HUES48 (cell line): ENCODE measurements at regions not wholly inside any gene's neighbourhood (a gene's known extent, or its start where the extent isn't known, plus 50 kb on each side); places are given as distances from the start of the nearest gene placed in this dataset.

Source experiments
- H3K27ac ChIP-seq: one replicate; pipeline ENCODE4 v1.7.0; 2013; ENCODE audit warnings: low read depth, low read length, inconsistent platforms
- H3K27me3 ChIP-seq: 2 replicates; pipeline ENCODE4 v1.6.1; 2013; ENCODE audit warnings: mild to moderate bottlenecking, low read length; ENCODE audit not compliant: control insufficient read depth, insufficient read depth
- H3K36me3 ChIP-seq: 2 replicates; pipeline ENCODE4 v1.6.1; 2013; ENCODE audit warnings: low read length; ENCODE audit not compliant: control insufficient read depth, insufficient read depth
- H3K4me1 ChIP-seq: 2 replicates; pipeline ENCODE4 v1.6.1; 2013; ENCODE audit warnings: mild to moderate bottlenecking, low read length; ENCODE audit not compliant: control insufficient read depth, insufficient read depth
- H3K4me3 ChIP-seq: 2 replicates; pipeline ENCODE4 v1.5.1; 2013; ENCODE audit warnings: mild to moderate bottlenecking, low read depth, low read length
- H3K9ac ChIP-seq: 2 replicates; pipeline ENCODE4 v1.6.1; 2013; ENCODE audit warnings: mild to moderate bottlenecking, low read depth, low read length, moderate library complexity
- H3K9me3 ChIP-seq: 2 replicates; pipeline ENCODE4 v1.6.1; 2013; ENCODE audit warnings: low read length; ENCODE audit not compliant: control insufficient read depth, insufficient read depth

GRCh38 chr2:58922245-58922644 is 681.1 kb upstream of the FANCL start:
- H3K4me1 ChIP-seq = peaks cover 10% of the 10 kb centered on the region; the same call in 1 of the 2 replicates
- no peaks in the 10 kb centered on the region for H3K36me3 ChIP-seq
- no peak overlapping the region for H3K27ac ChIP-seq
- no peak overlapping the region for H3K4me3 ChIP-seq
- H3K9me3 ChIP-seq = no peaks in the 10 kb centered on the region
- H3K27me3 ChIP-seq = no peaks in the 10 kb centered on the region
- H3K9ac ChIP-seq = no peak overlapping the region

GRCh38 chr2:58921676-58922075 is 680.6 kb upstream of the FANCL start:
- H3K4me3 ChIP-seq = no peak overlapping the region
- no peak overlapping the region for H3K27ac ChIP-seq
- H3K27me3 ChIP-seq = no peaks in the 10 kb centered on the region
- no peaks in the 10 kb centered on the region for H3K9me3 ChIP-seq
- H3K4me1 ChIP-seq = peaks cover 10% of the 10 kb centered on the region; the same call in 1 of the 2 replicates
- no peaks in the 10 kb centered on the region for H3K36me3 ChIP-seq
- H3K9ac ChIP-seq = no peak overlapping the region

GRCh38 chr2:58920001-58920400 is 678.9 kb upstream of the FANCL start:
- no peaks in the 10 kb centered on the region for H3K27me3 ChIP-seq

GRCh38 chr2:58919316-58919715 is 678.2 kb upstream of the FANCL start:
- Histone ChIP-seq H3K4me1 (peaks cover 10% of the 10 kb centered on the region; the same call in 1 of the 2 replicates), H3K9ac (no peak overlapping the region), H3K9me3 (no peaks in the 10 kb centered on the region), H3K27me3 (no peaks in the 10 kb centered on the region), H3K36me3 (no peaks in the 10 kb centered on the region), H3K27ac (no peak overlapping the region), H3K4me3 (no peak overlapping the region)

More at GRCh38 chr2:58920001-58920400, 678.9 kb upstream of the FANCL start:
- Histone ChIP-seq H3K4me3 (no peak overlapping the region), H3K36me3 (no peaks in the 10 kb centered on the region), H3K9ac (no peak overlapping the region), H3K9me3 (no peaks in the 10 kb centered on the region), H3K4me1 (peaks cover 10% of the 10 kb centered on the region; the same call in 1 of the 2 replicates), H3K27ac (no peak overlapping the region)

GRCh38 chr2:58918141-58918540 is 677.0 kb upstream of the FANCL start:
- no peaks in the 10 kb centered on the region for H3K9me3 ChIP-seq
- H3K27ac ChIP-seq = no peak overlapping the region
- H3K27me3 ChIP-seq = no peaks in the 10 kb centered on the region
- no peak overlapping the region for H3K9ac ChIP-seq
- peaks cover 20% of the 10 kb centered on the region for H3K4me1 ChIP-seq
- H3K4me3 ChIP-seq = no peak overlapping the region
- H3K36me3 ChIP-seq = no peaks in the 10 kb centered on the region

GRCh38 chr2:58917596-58917995 is 676.5 kb upstream of the FANCL start:
- Histone ChIP-seq H3K4me3 (no peak overlapping the region), H3K36me3 (no peaks in the 10 kb centered on the region), H3K27ac (no peak overlapping the region), H3K4me1 (peaks cover 26% of the 10 kb centered on the region), H3K9me3 (no peaks in the 10 kb centered on the region), H3K9ac (no peak overlapping the region), H3K27me3 (no peaks in the 10 kb centered on the region)

- no peaks in the 10 kb centered on the region for H3K9me3 ChIP-seq
- H3K9ac ChIP-seq = no peak overlapping the region
- H3K4me3 ChIP-seq = no peak overlapping the region
- no peaks in the 10 kb centered on the region for H3K27me3 ChIP-seq
- peaks cover 33% of the 10 kb centered on the region for H3K4me1 ChIP-seq
- no peaks in the 10 kb centered on the region for H3K36me3 ChIP-seq
- no peak overlapping the region for H3K27ac ChIP-seq
Observed at GRCh38 chr2:58916063-58916462, 674.9 kb upstream of the FANCL start.

- Histone ChIP-seq H3K4me3 (no peak overlapping the region), H3K9ac (no peak overlapping the region), H3K36me3 (no peaks in the 10 kb centered on the region), H3K9me3 (no peaks in the 10 kb centered on the region), H3K4me1 (peaks cover 36% of the 10 kb centered on the region), H3K27me3 (no peaks in the 10 kb centered on the region), H3K27ac (no peak overlapping the region)
Observed at GRCh38 chr2:58914733-58915505, 673.8 kb upstream of the FANCL start.

- H3K4me3 ChIP-seq = peak overlapping the region; percentile 36; the same call in 1 of the 2 replicates
- peak overlapping the region; percentile 20; the same call in 1 of the 2 replicates for H3K9ac ChIP-seq
- no peaks in the 10 kb centered on the region for H3K27me3 ChIP-seq
- H3K4me1 ChIP-seq = peaks cover 28% of the 10 kb centered on the region
- H3K9me3 ChIP-seq = no peaks in the 10 kb centered on the region
- no peaks in the 10 kb centered on the region for H3K36me3 ChIP-seq
- H3K27ac ChIP-seq = peak overlapping the region; percentile 33
Observed at GRCh38 chr2:58913082-58913726, 672.1 kb upstream of the FANCL start.

- no peak overlapping the region for H3K27ac ChIP-seq
- H3K27me3 ChIP-seq = no peaks in the 10 kb centered on the region
- no peaks in the 10 kb centered on the region for H3K36me3 ChIP-seq
- H3K9me3 ChIP-seq = no peaks in the 10 kb centered on the region
- H3K9ac ChIP-seq = no peak overlapping the region
- no peak overlapping the region for H3K4me3 ChIP-seq
- peaks cover 26% of the 10 kb centered on the region for H3K4me1 ChIP-seq
Observed at GRCh38 chr2:58911877-58912276, 670.8 kb upstream of the FANCL start.

- Histone ChIP-seq H3K27me3 (no peaks in the 10 kb centered on the region), H3K9me3 (no peaks in the 10 kb centered on the region)
Observed at GRCh38 chr2:58908501-58909154, 667.5 kb upstream of the FANCL start.

More at GRCh38 chr2:58908501-58909154, 667.5 kb upstream of the FANCL start:
- Histone ChIP-seq H3K4me1 (peaks cover 28% of the 10 kb centered on the region), H3K4me3 (no peak overlapping the region), H3K27ac (no peak overlapping the region), H3K36me3 (no peaks in the 10 kb centered on the region), H3K9ac (no peak overlapping the region)
